ENCODE measurements at regions not wholly inside any gene's neighbourhood (a gene's known extent, or its start where the extent isn't known, plus 50 kb on each side); places are given as distances from the start of the nearest gene placed in this dataset.

DNA sequence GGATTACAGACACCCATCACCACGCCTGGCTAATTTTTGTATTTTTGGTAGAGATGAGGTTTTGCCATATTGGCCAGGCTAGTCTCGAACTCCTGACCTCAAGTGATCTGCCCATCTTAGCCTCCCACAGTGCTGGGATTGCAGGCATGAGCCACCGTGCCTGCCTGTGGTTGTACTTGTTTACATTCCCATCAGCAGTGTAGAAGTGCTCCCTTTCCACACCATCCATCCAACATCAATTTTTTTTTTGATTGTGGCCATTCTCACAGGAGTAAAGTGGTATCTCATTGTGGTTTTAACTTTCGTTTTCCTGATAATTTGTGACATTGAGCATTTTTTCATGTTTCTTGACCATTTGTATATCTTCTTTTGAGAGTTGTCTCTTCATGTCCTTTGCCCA lies 1019.4 kb upstream of the SLC10A2 start:
- no peaks in the 10 kb centered on the region for H4K20me1 ChIP-seq (ENCODE audit: insufficient read depth, low read length)
- H2AFZ ChIP-seq (ENCODE audit: low read depth, low read length), result no peak overlapping the region

DNA sequence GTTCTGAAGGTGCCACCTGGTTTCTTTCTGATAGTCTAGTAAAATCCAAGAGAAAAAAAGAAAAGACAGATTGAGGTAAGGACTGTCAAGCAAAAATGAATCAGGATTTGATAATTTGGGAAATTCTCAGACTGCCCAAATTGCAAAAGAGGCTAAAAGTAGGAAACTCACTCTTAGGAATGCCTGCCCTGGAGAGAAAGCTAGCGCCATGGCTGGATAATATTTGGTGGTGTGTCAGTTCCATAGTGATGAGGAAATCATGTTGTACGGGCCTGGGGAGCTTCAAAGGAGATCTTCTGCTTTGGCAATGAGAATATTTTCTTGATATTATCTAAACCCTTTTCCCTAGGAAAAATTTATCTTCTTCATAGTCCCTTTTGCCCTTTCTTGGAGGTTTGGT lies 1008.1 kb upstream of the SLC10A2 start:
- Histone ChIP-seq H2AFZ (ENCODE audit: low read depth, low read length) (no peak overlapping the region), H3K4me2 (ENCODE audit: low read length) (no peak overlapping the region), H3K79me2 (ENCODE audit: low read length) (no peaks in the 10 kb centered on the region), H3K27me3 (ENCODE audit: low read depth, low read length) (no peaks in the 10 kb centered on the region), H3K27ac (ENCODE audit: low read length) (no peak overlapping the region), H3K4me1 (ENCODE audit: low read length) (no peaks in the 10 kb centered on the region), H3K36me3 (replicated peaks; ENCODE audit: low read depth, low read length) (no peaks in the 10 kb centered on the region), H4K20me1 (ENCODE audit: insufficient read depth, low read length) (no peaks in the 10 kb centered on the region), H3K9me3 (ENCODE audit: insufficient read depth, low read length) (no peaks in the 10 kb centered on the region), H3K4me3 (ENCODE audit: low read length) (no peak overlapping the region), H3K9ac (ENCODE audit: low read length) (no peak overlapping the region)
- TF ChIP-seq CTCF (IDR thresholded peaks at IDR 0.05; ENCODE audit: low read depth, low read length), result no peak
- no peak for TF ChIP-seq EZH2phosphoT487 (IDR thresholded peaks at IDR 0.05; ENCODE audit: low read depth)

More for the DNA sequence above, 1019.4 kb upstream of the SLC10A2 start:
- Histone ChIP-seq H3K36me3 (replicated peaks; ENCODE audit: low read depth, low read length) (no peaks in the 10 kb centered on the region), H3K4me2 (ENCODE audit: low read length) (no peak overlapping the region), H3K4me1 (ENCODE audit: low read length) (no peaks in the 10 kb centered on the region), H3K9me3 (ENCODE audit: insufficient read depth, low read length) (no peaks in the 10 kb centered on the region), H3K27ac (ENCODE audit: low read length) (no peak overlapping the region), H3K79me2 (ENCODE audit: low read length) (no peaks in the 10 kb centered on the region), H3K27me3 (ENCODE audit: low read depth, low read length) (no peaks in the 10 kb centered on the region), H3K9ac (ENCODE audit: low read length) (no peak overlapping the region), H3K4me3 (ENCODE audit: low read length) (no peak overlapping the region)
- TF ChIP-seq CTCF (IDR thresholded peaks at IDR 0.05; ENCODE audit: low read depth, low read length), result no peak

- Histone ChIP-seq H4K20me1 (ENCODE audit: insufficient read depth, low read length) (no peaks in the 10 kb centered on the region), H2AFZ (ENCODE audit: low read depth, low read length) (no peak overlapping the region), H3K36me3 (replicated peaks; ENCODE audit: low read depth, low read length) (no peaks in the 10 kb centered on the region), H3K9me3 (ENCODE audit: insufficient read depth, low read length) (no peaks in the 10 kb centered on the region), H3K27me3 (ENCODE audit: low read depth, low read length) (no peaks in the 10 kb centered on the region), H3K4me3 (ENCODE audit: low read length) (no peak overlapping the region), H3K4me1 (ENCODE audit: low read length) (no peaks in the 10 kb centered on the region), H3K79me2 (ENCODE audit: low read length) (no peaks in the 10 kb centered on the region), H3K27ac (ENCODE audit: low read length) (no peak overlapping the region), H3K9ac (ENCODE audit: low read length) (no peak overlapping the region), H3K4me2 (ENCODE audit: low read length) (no peak overlapping the region)
- TF ChIP-seq CTCF (IDR thresholded peaks at IDR 0.05; ENCODE audit: low read depth, low read length) (no peak), EZH2phosphoT487 (IDR thresholded peaks at IDR 0.05; ENCODE audit: low read depth) (no peak)
Observed at GRCh38 chr13:104071806-104072205, 1005.6 kb upstream of the SLC10A2 start.

- H4K20me1 ChIP-seq (ENCODE audit: insufficient read depth, low read length), result no peaks in the 10 kb centered on the region
- no peak for TF ChIP-seq EZH2phosphoT487 (IDR thresholded peaks at IDR 0.05; ENCODE audit: low read depth)
- no peak for TF ChIP-seq CTCF (IDR thresholded peaks at IDR 0.05; ENCODE audit: low read depth, low read length)
- no peak overlapping the region for H3K4me3 ChIP-seq (ENCODE audit: low read length)
- H3K27ac ChIP-seq (ENCODE audit: low read length), result no peak overlapping the region
- no peak overlapping the region for H2AFZ ChIP-seq (ENCODE audit: low read depth, low read length)
- no peaks in the 10 kb centered on the region for H3K79me2 ChIP-seq (ENCODE audit: low read length)
- no peaks in the 10 kb centered on the region for H3K9me3 ChIP-seq (ENCODE audit: insufficient read depth, low read length)
- H3K27me3 ChIP-seq (ENCODE audit: low read depth, low read length), result no peaks in the 10 kb centered on the region
- H3K36me3 ChIP-seq (replicated peaks; ENCODE audit: low read depth, low read length), result no peaks in the 10 kb centered on the region
- H3K4me2 ChIP-seq (ENCODE audit: low read length), result no peak overlapping the region
- no peaks in the 10 kb centered on the region for H3K4me1 ChIP-seq (ENCODE audit: low read length)
- H3K9ac ChIP-seq (ENCODE audit: low read length), result no peak overlapping the region
Observed at GRCh38 chr13:104065328-104065727, 999.1 kb upstream of the SLC10A2 start.

All from OCI-LY3 (cell line).